ENCODE measurements at regions not wholly inside any gene's neighbourhood (a gene's known extent, or its start where the extent isn't known, plus 50 kb on each side); places are given as distances from the start of the nearest gene placed in this dataset.

DNA sequence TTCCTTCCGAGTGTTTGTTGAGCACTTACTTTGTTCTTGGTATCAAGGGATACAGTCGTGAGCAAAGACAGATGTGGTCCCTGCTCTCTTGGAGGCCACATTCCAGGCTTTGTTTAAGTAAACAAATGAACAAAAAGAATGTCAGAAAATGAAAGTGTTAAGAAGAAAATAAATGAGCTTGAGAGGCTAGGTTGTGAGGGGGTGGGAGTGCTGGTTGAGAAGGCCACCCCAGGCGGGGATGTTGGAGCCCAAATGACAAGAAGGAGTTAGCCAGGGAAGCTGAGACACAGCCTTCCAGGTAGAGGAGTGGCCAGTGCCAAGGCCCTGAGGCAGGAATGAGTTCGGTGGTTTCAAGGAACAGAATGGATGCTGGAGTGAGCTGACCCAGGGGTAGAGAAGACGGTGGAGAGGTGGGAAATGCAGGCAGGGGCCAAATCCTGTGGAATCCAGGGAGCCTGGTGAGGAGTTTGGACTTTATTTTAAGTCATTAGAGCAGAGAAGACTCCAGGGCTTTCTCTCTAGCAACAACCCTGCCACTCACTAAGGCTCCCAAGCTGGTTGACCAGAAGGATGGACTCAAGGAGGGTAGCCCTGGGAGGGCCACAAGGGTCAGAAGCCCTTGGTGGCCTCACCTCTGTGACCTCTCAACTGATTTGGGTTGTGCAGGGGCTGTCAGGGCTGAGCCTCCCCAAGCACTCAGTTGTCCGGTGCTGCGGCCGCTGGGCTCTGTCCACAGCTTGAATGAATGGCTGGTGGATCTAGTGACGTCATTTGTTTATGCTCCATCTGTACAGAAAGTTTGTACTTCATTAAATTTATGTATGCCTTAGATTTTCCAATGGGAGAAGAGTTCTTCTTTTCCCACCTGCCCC lies 66.0 kb upstream of the STX16 start:
- no peak overlapping the region for H2BK5ac ChIP-seq (ENCODE audit: low read depth, low read length)
- H4K5ac ChIP-seq (ENCODE audit: insufficient read length, low read depth, low read length) = no peak overlapping the region
- ChIA-PET POLR2A (ENCODE audit: partially characterized antibody) (no interaction called here), CTCF (ENCODE audit: partially characterized antibody) (interaction anchor here (1.0 kb wide), 2 partner anchors 16 to 62 kb away, joined by 3 read pairs; no protein-coding TSS in a partner anchor)
- no peaks in the 10 kb centered on the region for H3K79me2 ChIP-seq (ENCODE audit: control insufficient read depth in 1 of 2, insufficient read depth in 2 of 2, low read length in 2 of 2)
- no peak overlapping the region for H3K56ac ChIP-seq (replicated peaks; ENCODE audit: insufficient read length, low read depth, low read length)
- no peaks in the 10 kb centered on the region for H3K36me3 ChIP-seq (ENCODE audit: control insufficient read depth in 2 of 4, insufficient read depth in 4 of 4, low read length in 3 of 4)
- H3K23me2 ChIP-seq (ENCODE audit: low read depth, low read length) = peaks cover 2% of the 10 kb centered on the region; the same call in 1 of the 2 replicates
- 77% methylated on average over 9 of the region's 9 CpGs; no CpG with 5 or more reads in 1 of the 2 experiments for WGBS, 2 experiments (ENCODE audit: extremely low coverage in 1 of 2, insufficient coverage in 1 of 2, insufficient read length in 1 of 2, insufficient replicate concordance in 2 of 2, low coverage in 1 of 2, low lambda C conversion rate in 2 of 2, missing lambda C conversion rate in 1 of 2)
- TF ChIP-seq TEAD4 (IDR thresholded peaks at IDR 0.05; ENCODE audit: low read depth, low read length) = peak; percentile 63; the same call in 1 of the 2 replicates
- peak; percentile 76; the same call in 1 of the 2 replicates for TF ChIP-seq KDM1A (IDR thresholded peaks at IDR 0.05; ENCODE audit: borderline replicate concordance, low read length)
- no peak for TF ChIP-seq MAFK (IDR thresholded peaks at IDR 0.05; ENCODE audit: low read depth, low read length)
- TF ChIP-seq HDAC2 (IDR thresholded peaks at IDR 0.05; ENCODE audit: borderline replicate concordance in 1 of 2, low read depth in 2 of 2, low read length in 2 of 2) = peak in 1 of 2 experiments; percentile 75; a peak in 1 of 4 replicates
- H2AK5ac ChIP-seq (ENCODE audit: low read depth, low read length) = no peak overlapping the region
- peak overlapping the region; percentile 72; the same call in 1 of the 2 replicates for H2BK20ac ChIP-seq (ENCODE audit: low read length)
- no peak overlapping the region for H3K23ac ChIP-seq (ENCODE audit: insufficient read length)
- no peak overlapping the region for H3K4me3 ChIP-seq (ENCODE audit: extremely low read depth in 1 of 4, insufficient read depth in 2 of 4, low read depth in 3 of 4, low read length in 4 of 4)
- H2BK15ac ChIP-seq (ENCODE audit: low read length) = peak overlapping the region; percentile 40; the same call in 1 of the 2 replicates
- DNase-seq (ENCODE audit: low read depth in 1 of 2, low spot score in 2 of 2) (no peak), FAIRE-seq (no peak)
- H3K4ac ChIP-seq (replicated peaks; ENCODE audit: insufficient read length, low read depth, low read length) = no peak overlapping the region
- no peaks in the 10 kb centered on the region for H4K20me1 ChIP-seq (replicated peaks in 1 of 2; ENCODE audit: control insufficient read depth in 1 of 2, insufficient read depth in 2 of 2, low read length in 2 of 2)
- H3K14ac ChIP-seq (ENCODE audit: insufficient read length) = no peak overlapping the region
- H4K91ac ChIP-seq (replicated peaks; ENCODE audit: insufficient read length, low read length) = peak overlapping the region; percentile 39
- H3K18ac ChIP-seq (ENCODE audit: extremely low read depth, low read length) = no peak overlapping the region; the same call in 1 of the 2 replicates
- no peak overlapping the region for H3K4me2 ChIP-seq (ENCODE audit: insufficient read depth in 1 of 2, low read depth in 2 of 2, low read length in 2 of 2)
- H2BK12ac ChIP-seq (ENCODE audit: low read depth, low read length) = peak overlapping the region; percentile 50; the same call in 1 of the 2 replicates
- H4K8ac ChIP-seq (ENCODE audit: extremely low read depth, insufficient read depth, low read length) = no peak overlapping the region
- H3K27ac ChIP-seq (ENCODE audit: low read depth, low read length) = no peak overlapping the region
- H2BK120ac ChIP-seq (replicated peaks; ENCODE audit: low read depth, low read length) = no peak overlapping the region
- H3K4me1 ChIP-seq (replicated peaks in 1 of 4; ENCODE audit: control insufficient read depth in 3 of 4, insufficient read depth in 4 of 4, low read length in 3 of 4) = peaks cover 0 to 3% (median 2%) of the 10 kb centered on the region in 4 experiments; a peak in 4 of 7 replicates
- H3K9me3 ChIP-seq (ENCODE audit: insufficient read depth in 2 of 2, low read depth in 1 of 2, low read length in 1 of 2) = peaks cover 0 to 4% of the 10 kb centered on the region in 2 experiments; a peak in 1 of 4 replicates
- no peaks in the 10 kb centered on the region; a peak in 1 of 7 replicates for H3K27me3 ChIP-seq (replicated peaks in 1 of 4; ENCODE audit: control insufficient read depth in 3 of 4, extremely low read depth in 1 of 4, insufficient read depth in 3 of 4, low read length in 3 of 4)
- H3K79me1 ChIP-seq (ENCODE audit: low read depth, low read length) = no peaks in the 10 kb centered on the region
- no peak overlapping the region for H2AFZ ChIP-seq (ENCODE audit: low read length)
- H3K9ac ChIP-seq (replicated peaks in 1 of 4; ENCODE audit: extremely low read depth in 1 of 4, low read depth in 3 of 4, low read length in 3 of 4) = no peak overlapping the region

Data from H1 (cell line).